ENCODE measurements at regions not wholly inside any gene's neighbourhood (a gene's known extent, or its start where the extent isn't known, plus 50 kb on each side); places are given as distances from the start of the nearest gene placed in this dataset.

- Histone ChIP-seq H3K23ac (ENCODE audit: insufficient read length) (no peak overlapping the region), H2BK15ac (ENCODE audit: low read length) (no peak overlapping the region), H3K4me2 (ENCODE audit: insufficient read depth in 1 of 2, low read depth in 2 of 2, low read length in 2 of 2) (no peak overlapping the region), H3K4me1 (replicated peaks in 1 of 4; ENCODE audit: control insufficient read depth in 3 of 4, insufficient read depth in 4 of 4, low read length in 3 of 4) (no peaks in the 10 kb centered on the region), H2BK12ac (ENCODE audit: low read depth, low read length) (no peak overlapping the region), H3K79me1 (ENCODE audit: low read depth, low read length) (no peaks in the 10 kb centered on the region), H3K18ac (ENCODE audit: extremely low read depth, low read length) (no peak overlapping the region), H3K56ac (replicated peaks; ENCODE audit: insufficient read length, low read depth, low read length) (no peak overlapping the region), H2BK20ac (ENCODE audit: low read length) (no peak overlapping the region), H4K5ac (ENCODE audit: insufficient read length, low read depth, low read length) (no peak overlapping the region), H3K14ac (ENCODE audit: insufficient read length) (no peak overlapping the region), H3K9me3 (ENCODE audit: insufficient read depth in 2 of 2, low read depth in 1 of 2, low read length in 1 of 2) (no peaks in the 10 kb centered on the region), H3K4ac (replicated peaks; ENCODE audit: insufficient read length, low read depth, low read length) (no peak overlapping the region), H4K8ac (ENCODE audit: extremely low read depth, insufficient read depth, low read length) (no peak overlapping the region), H2AFZ (ENCODE audit: low read length) (no peak overlapping the region), H3K79me2 (ENCODE audit: control insufficient read depth in 1 of 2, insufficient read depth in 2 of 2, low read length in 2 of 2) (no peaks in the 10 kb centered on the region), H2AK5ac (ENCODE audit: low read depth, low read length) (no peak overlapping the region), H3K4me3 (ENCODE audit: extremely low read depth in 1 of 4, insufficient read depth in 2 of 4, low read depth in 3 of 4, low read length in 4 of 4) (no peak overlapping the region), H3K9ac (replicated peaks in 1 of 4; ENCODE audit: extremely low read depth in 1 of 4, low read depth in 3 of 4, low read length in 3 of 4) (no peak overlapping the region), H3K27me3 (replicated peaks in 1 of 4; ENCODE audit: control insufficient read depth in 3 of 4, extremely low read depth in 1 of 4, insufficient read depth in 3 of 4, low read length in 3 of 4) (no peaks in the 10 kb centered on the region), H3K36me3 (ENCODE audit: control insufficient read depth in 2 of 4, insufficient read depth in 4 of 4, low read length in 3 of 4) (no peaks in the 10 kb centered on the region), H3K23me2 (ENCODE audit: low read depth, low read length) (no peaks in the 10 kb centered on the region; the same call in 1 of the 2 replicates), H4K91ac (replicated peaks; ENCODE audit: insufficient read length, low read length) (no peak overlapping the region), H2BK120ac (replicated peaks; ENCODE audit: low read depth, low read length) (no peak overlapping the region), H2BK5ac (ENCODE audit: low read depth, low read length) (no peak overlapping the region), H3K27ac (ENCODE audit: low read depth, low read length) (no peak overlapping the region), H4K20me1 (replicated peaks in 1 of 2; ENCODE audit: control insufficient read depth in 1 of 2, insufficient read depth in 2 of 2, low read length in 2 of 2) (no peaks in the 10 kb centered on the region)
- ChIA-PET POLR2A (ENCODE audit: partially characterized antibody) (no interaction called here), CTCF (ENCODE audit: partially characterized antibody) (interaction anchor here (2.4 kb wide), 1 partner anchor 9 kb away, joined by 7 read pairs; no protein-coding TSS in a partner anchor)
- WGBS, 2 experiments (ENCODE audit: extremely low coverage in 1 of 2, insufficient coverage in 1 of 2, insufficient read length in 1 of 2, insufficient replicate concordance in 2 of 2, low coverage in 1 of 2, low lambda C conversion rate in 2 of 2, missing lambda C conversion rate in 1 of 2): 89% methylated on average over 1 of the region's 1 CpG; no CpG with 5 or more reads in 1 of the 2 experiments
- DNase-seq (ENCODE audit: low read depth in 1 of 2, low spot score in 2 of 2) (no peak), FAIRE-seq (no peak)
- TF ChIP-seq HDAC6 (IDR thresholded peaks at IDR 0.05; ENCODE audit: low read depth, low read length): no peak
- TF ChIP-seq RNF2 (IDR thresholded peaks at IDR 0.05; ENCODE audit: borderline replicate concordance, low read depth, low read length, missing control alignments, poor library complexity, severe bottlenecking): no peak
- TF ChIP-seq BCL11A (IDR thresholded peaks at IDR 0.05; ENCODE audit: low read depth in 2 of 2, low read length in 2 of 2): no peak
- TF ChIP-seq CTCF (IDR thresholded peaks at IDR 0.05; ENCODE audit: control extremely low read depth in 1 of 3, insufficient read depth in 1 of 3, low read depth in 1 of 3, low read length in 3 of 3): no peak
- no peak for TF ChIP-seq CTBP2 (IDR thresholded peaks at IDR 0.05; ENCODE audit: borderline replicate concordance, insufficient read depth, insufficient read length, low read length)
Observed at GRCh38 chr4:110816367-110816766, 193.5 kb upstream of the PITX2 start.
